ENCODE measurements at regions not wholly inside any gene's neighbourhood (a gene's known extent, or its start where the extent isn't known, plus 50 kb on each side); places are given as distances from the start of the nearest gene placed in this dataset.
"Not testable (repeated sequence)": the region's sequence is repeated elsewhere in the genome, so short reads cannot be mapped to it uniquely, and the experiment has no call there.

DNA sequence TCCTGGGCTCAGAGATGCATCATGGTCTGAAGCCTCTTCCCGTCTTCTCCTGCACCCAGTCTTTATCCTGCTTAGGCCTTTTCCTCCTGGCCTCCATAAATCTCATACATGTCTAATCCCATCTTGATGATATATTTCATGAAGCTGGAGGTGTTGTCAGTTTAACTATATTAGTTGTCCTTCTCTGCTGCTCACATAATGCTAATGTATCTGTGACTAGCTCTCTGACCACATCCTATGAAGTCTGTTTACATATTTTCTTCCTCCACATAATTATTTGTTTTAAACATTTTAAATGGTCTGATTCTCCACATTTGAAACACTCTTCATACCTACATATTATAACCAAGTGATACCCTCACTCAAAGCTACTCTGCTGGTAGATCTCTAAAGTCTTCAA is 315.2 kb upstream of the RND3 start:
- Histone ChIP-seq H3K79me2 (ENCODE audit: control insufficient read depth, low read length) (no peaks in the 10 kb centered on the region), H3K4me2 (ENCODE audit: low read length) (no peak overlapping the region), H4K20me1 (ENCODE audit: control insufficient read depth, insufficient read depth, low read depth, low read length) (no peaks in the 10 kb centered on the region), H3F3A (ENCODE audit: control insufficient read depth, insufficient read depth) (no peaks in the 10 kb centered on the region), H3K27ac (ENCODE audit: low read depth, low read length) (no peak overlapping the region), H3K9me3 (ENCODE audit: control insufficient read depth, insufficient read depth, low read length) (no peaks in the 10 kb centered on the region), H3K9me2 (replicated peaks; ENCODE audit: control insufficient read depth, low read length) (no peaks in the 10 kb centered on the region), H3K36me3 (ENCODE audit: control insufficient read depth, low read length) (no peaks in the 10 kb centered on the region), H3K4me3 (ENCODE audit: low read length) (no peak overlapping the region), H3K27me3 (ENCODE audit: control insufficient read depth, low read length) (no peaks in the 10 kb centered on the region), H3K4me1 (ENCODE audit: control insufficient read depth, low read length) (no peaks in the 10 kb centered on the region)
- TF ChIP-seq, protein P1, sequence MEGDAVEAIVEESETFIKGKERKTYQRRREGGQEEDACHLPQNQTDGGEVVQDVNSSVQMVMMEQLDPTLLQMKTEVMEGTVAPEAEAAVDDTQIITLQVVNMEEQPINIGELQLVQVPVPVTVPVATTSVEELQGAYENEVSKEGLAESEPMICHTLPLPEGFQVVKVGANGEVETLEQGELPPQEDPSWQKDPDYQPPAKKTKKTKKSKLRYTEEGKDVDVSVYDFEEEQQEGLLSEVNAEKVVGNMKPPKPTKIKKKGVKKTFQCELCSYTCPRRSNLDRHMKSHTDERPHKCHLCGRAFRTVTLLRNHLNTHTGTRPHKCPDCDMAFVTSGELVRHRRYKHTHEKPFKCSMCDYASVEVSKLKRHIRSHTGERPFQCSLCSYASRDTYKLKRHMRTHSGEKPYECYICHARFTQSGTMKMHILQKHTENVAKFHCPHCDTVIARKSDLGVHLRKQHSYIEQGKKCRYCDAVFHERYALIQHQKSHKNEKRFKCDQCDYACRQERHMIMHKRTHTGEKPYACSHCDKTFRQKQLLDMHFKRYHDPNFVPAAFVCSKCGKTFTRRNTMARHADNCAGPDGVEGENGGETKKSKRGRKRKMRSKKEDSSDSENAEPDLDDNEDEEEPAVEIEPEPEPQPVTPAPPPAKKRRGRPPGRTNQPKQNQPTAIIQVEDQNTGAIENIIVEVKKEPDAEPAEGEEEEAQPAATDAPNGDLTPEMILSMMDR (IDR thresholded peaks at IDR 0.05; ENCODE audit: low read depth, low read length, poor library complexity, severe bottlenecking): no peak
- TF ChIP-seq EZH2phosphoT487 (IDR thresholded peaks at IDR 0.05; ENCODE audit: borderline replicate concordance, low read length): no peak

DNA sequence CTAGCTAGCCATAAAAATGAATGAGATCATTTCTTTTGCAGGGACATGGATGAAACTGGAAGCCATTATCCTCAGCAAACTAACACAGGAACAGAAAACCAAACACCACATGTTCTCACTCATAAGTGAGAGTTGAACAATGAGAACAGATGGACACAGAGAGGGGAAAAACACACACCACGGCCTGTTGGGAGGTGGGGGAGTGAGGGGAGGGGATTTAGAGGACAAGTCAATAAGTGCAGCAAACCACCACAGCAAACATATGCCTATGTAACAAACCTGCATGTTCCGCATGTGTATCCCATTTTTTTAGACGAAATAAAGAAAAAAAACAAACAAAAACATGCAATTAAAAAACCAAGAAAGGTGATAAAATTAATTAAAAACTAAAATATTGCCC is 308.8 kb upstream of the RND3 start:
- not testable (repeated sequence) for H3K4me3 ChIP-seq (ENCODE audit: low read length); H3F3A ChIP-seq (ENCODE audit: control insufficient read depth, insufficient read depth); H3K79me2 ChIP-seq (ENCODE audit: control insufficient read depth, low read length); H3K27me3 ChIP-seq (ENCODE audit: control insufficient read depth, low read length); H3K9me3 ChIP-seq (ENCODE audit: control insufficient read depth, insufficient read depth, low read length); H3K9me2 ChIP-seq (replicated peaks; ENCODE audit: control insufficient read depth, low read length); H3K36me3 ChIP-seq (ENCODE audit: control insufficient read depth, low read length); H3K4me2 ChIP-seq (ENCODE audit: low read length); H3K4me1 ChIP-seq (ENCODE audit: control insufficient read depth, low read length); H4K20me1 ChIP-seq (ENCODE audit: control insufficient read depth, insufficient read depth, low read depth, low read length); H3K27ac ChIP-seq (ENCODE audit: low read depth, low read length)

DNA sequence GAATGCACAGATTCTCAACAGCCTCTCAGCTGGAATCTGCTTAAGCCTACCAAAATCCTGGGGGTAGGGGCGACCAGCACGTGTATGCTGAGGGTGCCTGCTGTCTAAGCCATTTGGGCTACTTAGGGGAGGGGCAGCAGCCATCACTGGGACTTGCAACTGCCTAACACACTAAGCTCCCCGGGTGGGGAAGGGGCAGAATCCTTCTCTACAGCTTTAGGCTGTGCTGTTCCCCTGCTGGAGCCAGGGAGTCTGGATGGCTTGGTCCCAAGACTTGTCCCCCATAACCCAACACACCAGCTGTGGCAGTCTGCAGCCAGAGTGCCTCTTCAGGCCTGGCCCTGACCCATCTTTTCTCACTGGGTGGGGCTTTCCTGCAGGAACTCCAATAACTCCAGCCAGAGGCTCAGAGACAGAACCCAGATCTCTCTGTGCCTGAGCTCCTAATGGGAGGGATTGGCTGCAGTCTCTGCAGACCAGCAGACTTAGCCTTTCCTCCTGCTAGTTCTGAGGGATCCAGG is 305.4 kb upstream of the RND3 start:
- no peaks in the 10 kb centered on the region for H4K20me1 ChIP-seq (ENCODE audit: control insufficient read depth, insufficient read depth, low read depth, low read length)
- H3F3A ChIP-seq (ENCODE audit: control insufficient read depth, insufficient read depth): no peaks in the 10 kb centered on the region
- H3K27me3 ChIP-seq (ENCODE audit: control insufficient read depth, low read length): no peaks in the 10 kb centered on the region
- H3K9me2 ChIP-seq (replicated peaks; ENCODE audit: control insufficient read depth, low read length): no peaks in the 10 kb centered on the region
- H3K27ac ChIP-seq (ENCODE audit: low read depth, low read length): no peak overlapping the region
- TF ChIP-seq EZH2phosphoT487 (IDR thresholded peaks at IDR 0.05; ENCODE audit: borderline replicate concordance, low read length): no peak
- TF ChIP-seq, protein P1 (IDR thresholded peaks at IDR 0.05; ENCODE audit: low read depth, low read length, poor library complexity, severe bottlenecking): no peak
- H3K4me3 ChIP-seq (ENCODE audit: low read length): no peak overlapping the region
- H3K4me2 ChIP-seq (ENCODE audit: low read length): no peak overlapping the region
- no peaks in the 10 kb centered on the region for H3K4me1 ChIP-seq (ENCODE audit: control insufficient read depth, low read length)
- H3K79me2 ChIP-seq (ENCODE audit: control insufficient read depth, low read length): no peaks in the 10 kb centered on the region
- no peaks in the 10 kb centered on the region for H3K36me3 ChIP-seq (ENCODE audit: control insufficient read depth, low read length)
- H3K9me3 ChIP-seq (ENCODE audit: control insufficient read depth, insufficient read depth, low read length): no peaks in the 10 kb centered on the region

DNA sequence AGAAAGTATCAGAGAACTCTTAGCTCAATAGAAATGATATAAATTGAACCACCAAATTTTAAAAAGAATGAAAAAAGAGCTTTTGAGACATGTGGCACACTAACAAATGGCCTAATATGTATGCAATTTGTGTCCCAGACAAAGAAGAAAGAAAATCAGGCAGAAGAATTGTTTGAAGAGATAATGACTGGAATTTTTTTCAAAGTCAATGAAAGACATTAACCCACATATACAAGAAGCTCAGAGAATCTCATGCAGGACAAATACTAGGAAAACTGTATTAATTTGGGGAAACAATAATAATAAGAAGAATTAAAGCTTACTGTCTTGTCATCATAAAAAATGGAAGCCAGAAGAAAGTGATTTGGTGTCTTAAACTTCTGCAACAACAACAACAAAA is 304.1 kb upstream of the RND3 start:
- Histone ChIP-seq H4K20me1 (ENCODE audit: control insufficient read depth, insufficient read depth, low read depth, low read length) (no peaks in the 10 kb centered on the region), H3K27me3 (ENCODE audit: control insufficient read depth, low read length) (no peaks in the 10 kb centered on the region), H3K9me3 (ENCODE audit: control insufficient read depth, insufficient read depth, low read length) (no peaks in the 10 kb centered on the region), H3K4me3 (ENCODE audit: low read length) (no peak overlapping the region), H3K27ac (ENCODE audit: low read depth, low read length) (no peak overlapping the region), H3K36me3 (ENCODE audit: control insufficient read depth, low read length) (no peaks in the 10 kb centered on the region), H3K9me2 (replicated peaks; ENCODE audit: control insufficient read depth, low read length) (no peaks in the 10 kb centered on the region), H3K4me2 (ENCODE audit: low read length) (no peak overlapping the region), H3K79me2 (ENCODE audit: control insufficient read depth, low read length) (no peaks in the 10 kb centered on the region), H3F3A (ENCODE audit: control insufficient read depth, insufficient read depth) (no peaks in the 10 kb centered on the region), H3K4me1 (ENCODE audit: control insufficient read depth, low read length) (no peaks in the 10 kb centered on the region)
- TF ChIP-seq EZH2phosphoT487 (IDR thresholded peaks at IDR 0.05; ENCODE audit: borderline replicate concordance, low read length): no peak
- TF ChIP-seq, protein P1 (IDR thresholded peaks at IDR 0.05; ENCODE audit: low read depth, low read length, poor library complexity, severe bottlenecking): no peak

Data from DOHH2 (cell line).